IMR-90 (cell line): ENCODE measurements at regions not wholly inside any gene's neighbourhood (a gene's known extent, or its start where the extent isn't known, plus 50 kb on each side); places are given as distances from the start of the nearest gene placed in this dataset.

Experiments
- ATAC-seq: fragments of 200-7000 bp; cut with Tn5 transposase; 2 replicates; pipeline ENCODE4 v1.9.1; 2020; ENCODE audit warnings: low read depth, mild to moderate bottlenecking, moderate library complexity
- BruUV-seq: library from RNA; stranded (reverse); fragments of 400-500 nt; replicated peaks from 2 replicates; lab custom pipeline; 2021; lab: Mats Ljungman, UMichigan
- CTCF ChIA-PET: fragments of 300-600 bp; formaldehyde crosslinking; extraction: SDS; loops from one replicate; lab custom pipeline; 2021; ENCODE audit warnings: antibody characterized with exemption; lab: Yijun Ruan, JAX
- POLR2A ChIA-PET: fragments of 300-600 bp; sonication (Branson Sonifier 250); formaldehyde crosslinking; loops from one replicate; lab custom pipeline; 2022; ENCODE audit warnings: antibody characterized with exemption; ENCODE audit not compliant: unreplicated experiment; lab: Charles Lee
- DNase-seq: peaks from one replicate; pipeline ENCODE4 v3.0.0; 2013
- H2AFZ ChIP-seq: replicated peaks from 2 replicates; pipeline ENCODE3; 2013; ENCODE audit warnings: low read length, mild to moderate bottlenecking; ENCODE audit not compliant: poor library complexity
- H2AK5ac ChIP-seq: 2 replicates; pipeline ENCODE4 v1.6.1; 2013; ENCODE audit warnings: low read depth, low read length, inconsistent platforms
- H2AK9ac ChIP-seq: replicated peaks from 2 replicates; pipeline ENCODE3; 2013; ENCODE audit warnings: mild to moderate bottlenecking, low read depth, low read length, moderate library complexity; ENCODE audit not compliant: poor library complexity
- H2BK120ac ChIP-seq: 2 replicates; pipeline ENCODE4 v1.6.1; 2013; ENCODE audit warnings: low read depth, low read length, inconsistent platforms
- H2BK15ac ChIP-seq: 3 replicates; pipeline ENCODE4 v1.6.1; 2013; ENCODE audit warnings: low read depth, low read length, inconsistent platforms
- H2BK20ac ChIP-seq: 2 replicates; pipeline ENCODE4 v1.6.1; 2013; ENCODE audit warnings: low read depth, mild to moderate bottlenecking, inconsistent platforms, low read length, moderate library complexity
- H2BK5ac ChIP-seq: 2 replicates; pipeline ENCODE4 v1.6.1; 2013; ENCODE audit warnings: mild to moderate bottlenecking, low read depth, low read length, inconsistent platforms; ENCODE audit not compliant: poor library complexity, severe bottlenecking
- H3K14ac ChIP-seq: replicated peaks from 2 replicates; pipeline ENCODE4 v1.6.1; 2013; ENCODE audit warnings: low read depth, low read length, inconsistent platforms
- H3K18ac ChIP-seq: 2 replicates; pipeline ENCODE4 v1.6.1; 2013; ENCODE audit warnings: low read depth, low read length, control low read depth
- H3K23ac ChIP-seq: 2 replicates; pipeline ENCODE4 v1.6.1; 2013; ENCODE audit warnings: low read depth, low read length, inconsistent platforms
- H3K27ac ChIP-seq: 2 replicates; pipeline ENCODE4 v1.5.1; 2013; ENCODE audit warnings: mild to moderate bottlenecking, control low read depth, low read length; ENCODE audit not compliant: insufficient read depth
- H3K27me3 ChIP-seq: 2 replicates; pipeline ENCODE4 v1.6.1; 2013; ENCODE audit warnings: low read length; ENCODE audit not compliant: control insufficient read depth, insufficient read depth
- H3K36me3 ChIP-seq: 2 replicates; pipeline ENCODE4 v1.6.1; 2013; ENCODE audit warnings: low read length, mixed read lengths; ENCODE audit not compliant: control insufficient read depth, insufficient read depth
- H3K4ac ChIP-seq: 2 replicates; pipeline ENCODE4 v1.6.1; 2013; ENCODE audit warnings: low read depth, low read length, inconsistent platforms
- H3K4me1 ChIP-seq: 2 replicates; pipeline ENCODE4 v1.6.1; 2013; ENCODE audit warnings: low read length, mixed read lengths; ENCODE audit not compliant: control insufficient read depth, insufficient read depth
- H3K4me2 ChIP-seq: 2 replicates; pipeline ENCODE4 v1.6.1; 2013; ENCODE audit warnings: low read depth, mild to moderate bottlenecking, control low read depth, low read length, moderate library complexity
- H3K4me3 ChIP-seq: 2 replicates; pipeline ENCODE4 v1.5.1; 2013; ENCODE audit warnings: low read depth, mild to moderate bottlenecking, control low read depth, low read length, moderate library complexity; ENCODE audit not compliant: insufficient read depth
- H3K56ac ChIP-seq: 2 replicates; pipeline ENCODE4 v1.6.1; 2013; ENCODE audit warnings: low read length, inconsistent platforms; ENCODE audit not compliant: insufficient read depth; ENCODE audit errors: extremely low read depth
- H3K79me1 ChIP-seq, 2 experiments: 2 replicates each; pipeline ENCODE4 v1.6.1; 2013; ENCODE audit warnings: low read length in 2 of 2, inconsistent platforms in 1 of 2, low read depth in 1 of 2
- H3K9ac ChIP-seq: 2 replicates; pipeline ENCODE4 v1.6.1; 2013; ENCODE audit warnings: low read depth, low read length, control low read depth
- H3K9me1 ChIP-seq: 2 replicates; pipeline ENCODE4 v1.6.1; 2013; ENCODE audit warnings: low read length, inconsistent platforms; ENCODE audit not compliant: insufficient read depth
- H3K9me3 ChIP-seq: 2 replicates; pipeline ENCODE4 v1.6.1; 2013; ENCODE audit warnings: low read length; ENCODE audit not compliant: control insufficient read depth, insufficient read depth
- H4K20me1 ChIP-seq: 2 replicates; pipeline ENCODE4 v1.6.1; 2013; ENCODE audit warnings: low read length, inconsistent platforms; ENCODE audit not compliant: insufficient read depth
- H4K5ac ChIP-seq: 2 replicates; pipeline ENCODE4 v1.6.1; 2013; ENCODE audit warnings: mild to moderate bottlenecking, low read depth, low read length, control low read depth
- H4K8ac ChIP-seq, 2 experiments: 2 replicates each; pipeline ENCODE4 v1.6.1; 2013; ENCODE audit warnings: low read depth in 2 of 2, low read length in 2 of 2, control low read depth in 1 of 2, inconsistent platforms in 1 of 2
- H4K91ac ChIP-seq: 2 replicates; pipeline ENCODE4 v1.6.1; 2013; ENCODE audit warnings: low read depth, low read length, inconsistent platforms; ENCODE audit not compliant: insufficient read depth
- BHLHE40 ChIP-seq: fragments of 150-350 bp; IDR thresholded peaks from 2 replicates; pipeline ENCODE4 v1.6.1; 2016; ENCODE audit warnings: mild to moderate bottlenecking, low read depth, low read length
- CEBPB ChIP-seq: IDR thresholded peaks from 2 replicates; pipeline ENCODE4 v1.6.1; 2012; ENCODE audit warnings: low read depth, low read length, improper control_type of control experiment
- CHD1 ChIP-seq: IDR thresholded peaks from 2 replicates; pipeline ENCODE4 v1.6.1; 2012; ENCODE audit warnings: low read depth, low read length, improper control_type of control experiment
- ELK1 ChIP-seq: fragments of 150-350 bp; IDR thresholded peaks from 2 replicates; pipeline ENCODE4 v1.6.1; 2016; ENCODE audit warnings: low read depth, mild to moderate bottlenecking, low read length, moderate library complexity, borderline replicate concordance
- FOS ChIP-seq: fragments of 150-350 bp; IDR thresholded peaks from 2 replicates; pipeline ENCODE4 v1.6.1; 2016; ENCODE audit warnings: low read depth, low read length
- MAFK ChIP-seq: IDR thresholded peaks from 2 replicates; pipeline ENCODE4 v1.6.1; 2012; ENCODE audit warnings: low read depth, low read length, improper control_type of control experiment
- MAZ ChIP-seq: IDR thresholded peaks from 2 replicates; pipeline ENCODE4 v1.6.1; 2012; ENCODE audit warnings: low read depth, mild to moderate bottlenecking, low read length, improper control_type of control experiment, moderate library complexity, borderline replicate concordance
- NFE2L2 ChIP-seq: fragments of 150-350 bp; IDR thresholded peaks from 2 replicates; pipeline ENCODE4 v1.6.1; 2016; ENCODE audit warnings: low read depth, mild to moderate bottlenecking, low read length
- RCOR1 ChIP-seq: IDR thresholded peaks from 2 replicates; pipeline ENCODE4 v1.6.1; 2012; ENCODE audit warnings: mild to moderate bottlenecking, low read length, improper control_type of control experiment; ENCODE audit not compliant: insufficient replicate concordance
- RFX5 ChIP-seq: IDR thresholded peaks from 2 replicates; pipeline ENCODE4 v1.8.0; 2012; ENCODE audit warnings: low read depth, mild to moderate bottlenecking, low read length, moderate library complexity
- SMC3 ChIP-seq: fragments of 150-350 bp; IDR thresholded peaks from 2 replicates; pipeline ENCODE4 v1.6.1; 2016; ENCODE audit warnings: low read depth, mild to moderate bottlenecking, antibody characterized with exemption, low read length, moderate library complexity
- USF2 ChIP-seq: fragments of 150-350 bp; IDR thresholded peaks from 2 replicates; pipeline ENCODE4 v1.6.1; 2017; ENCODE audit warnings: mild to moderate bottlenecking, antibody characterized with exemption, low read length, low read depth
- dilution Hi-C: fragments of 300-500 bp; cut with HindIII; formaldehyde crosslinking; loops from one replicate; pipeline ENCODE4 v1.14.3; 2018; ENCODE audit warnings: low sequenced_read_pairs; ENCODE audit not compliant: unreplicated experiment
- in situ Hi-C: fragments of 300-500 bp; cut with MboI; formaldehyde crosslinking; loops from 3 replicates; pipeline ENCODE4 v1.14.3; 2019; ENCODE audit warnings: low sequenced_read_pairs, inconsistent platforms, mixed read lengths
- intact Hi-C: fragments of 100-400 bp; cut with micrococcal nuclease; formaldehyde crosslinking; loops from 2 replicates; pipeline ENCODE4 v1.10.0; 2022

- POLR2A ChIA-PET: no interaction called here
- no peak overlapping the region for H4K91ac ChIP-seq
- no peaks in the 10 kb centered on the region for H3K4me1 ChIP-seq
- DNase-seq: no peak
- TF ChIP-seq BHLHE40 (no peak), CHD1 (no peak), NFE2L2 (no peak), SMC3 (no peak), RFX5 (no peak), RCOR1 (no peak), MAZ (no peak), ELK1 (no peak), MAFK (no peak), FOS (no peak), USF2 (no peak), CEBPB (no peak)
- intact Hi-C loops (no loop called here), in situ Hi-C loops (no loop called here), dilution Hi-C loops (no loop called here)
- ATAC-seq: no peak
- no peak overlapping the region for H3K4ac ChIP-seq
- no peak overlapping the region for H2BK20ac ChIP-seq
- H3K79me1 ChIP-seq: no peaks in the 10 kb centered on the region
- H4K20me1 ChIP-seq: no peaks in the 10 kb centered on the region
- no peak overlapping the region for H2BK5ac ChIP-seq
- no peak overlapping the region for H4K5ac ChIP-seq
- H3K9ac ChIP-seq: no peak overlapping the region
- H3K18ac ChIP-seq: no peak overlapping the region
- no peak overlapping the region for H3K4me3 ChIP-seq
- no peaks in the 10 kb centered on the region for H3K36me3 ChIP-seq
- no peak overlapping the region for H3K14ac ChIP-seq
- no peak overlapping the region for H2BK120ac ChIP-seq
- no peak overlapping the region for H2AFZ ChIP-seq
- no peaks in the 10 kb centered on the region for H3K27me3 ChIP-seq
- H3K23ac ChIP-seq: no peak overlapping the region
- no peak overlapping the region for H4K8ac ChIP-seq
- no peaks in the 10 kb centered on the region for H3K9me1 ChIP-seq
- H3K9me3 ChIP-seq: peaks cover 14% of the 10 kb centered on the region
- H2AK9ac ChIP-seq: no peak overlapping the region
- H2BK15ac ChIP-seq: no peak overlapping the region
- BruUV-seq: no TSS peak
- H3K56ac ChIP-seq: no peak overlapping the region
- no peak overlapping the region for H2AK5ac ChIP-seq
- CTCF ChIA-PET: no interaction called here
- no peak overlapping the region for H3K27ac ChIP-seq
- no peak overlapping the region for H3K4me2 ChIP-seq
These were observed 213.3 kb downstream of the WDR11 start for GRCh38 chr10:121064491-121064890.
